GM19372 (cell line): ENCODE measurements at regions not wholly inside any gene's neighbourhood (a gene's known extent, or its start where the extent isn't known, plus 50 kb on each side); places are given as distances from the start of the nearest gene placed in this dataset.

Experiments used
- ATAC-seq: cut with Tn5 transposase; IDR thresholded peaks from one replicate; pipeline ENCODE4 v1.9.1; 2021; ENCODE audit warnings: mild to moderate bottlenecking, low read depth, moderate library complexity; ENCODE audit not compliant: unreplicated experiment

DNA sequence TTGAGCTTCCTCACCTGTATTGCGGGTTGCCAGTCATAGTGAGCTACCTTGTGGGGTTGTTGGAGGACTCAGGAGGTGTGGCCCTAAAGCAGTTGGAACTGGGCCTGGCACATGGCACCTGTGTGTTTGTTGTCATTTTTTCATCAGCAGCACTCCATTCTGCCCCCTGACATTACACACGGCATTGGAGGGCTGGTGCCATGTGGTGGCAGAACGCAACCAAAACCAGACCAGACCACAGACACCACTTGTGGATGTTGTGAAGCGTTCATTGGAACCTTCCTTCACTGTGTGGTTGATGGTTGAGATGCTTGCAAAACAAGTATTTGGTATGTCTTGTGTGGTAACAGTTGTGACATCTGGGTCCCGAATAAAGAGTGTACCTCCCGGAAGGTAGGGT, 113.2 kb upstream of the ERCC6L2 start:
- no peak for ATAC-seq

DNA sequence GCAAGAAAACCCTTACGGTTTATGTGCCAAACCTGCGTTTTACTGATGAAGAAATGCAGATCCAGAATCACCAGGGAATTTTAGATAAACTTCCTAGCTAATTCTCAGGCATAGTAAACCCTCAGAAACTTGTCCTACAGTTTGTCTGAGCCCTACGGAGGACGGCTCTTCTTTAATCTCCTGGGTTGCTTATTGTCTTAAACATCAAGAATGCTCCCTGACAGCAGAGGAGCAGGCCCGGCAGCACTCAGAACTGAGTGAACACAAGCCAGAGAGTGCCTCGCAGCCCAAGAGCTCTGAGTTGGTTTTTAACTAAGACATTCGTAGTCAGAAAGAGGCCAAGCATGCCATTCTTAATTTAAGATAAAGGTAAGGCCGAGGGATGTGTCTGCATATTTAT, 114.7 kb upstream of the ERCC6L2 start:
- no peak for ATAC-seq

DNA sequence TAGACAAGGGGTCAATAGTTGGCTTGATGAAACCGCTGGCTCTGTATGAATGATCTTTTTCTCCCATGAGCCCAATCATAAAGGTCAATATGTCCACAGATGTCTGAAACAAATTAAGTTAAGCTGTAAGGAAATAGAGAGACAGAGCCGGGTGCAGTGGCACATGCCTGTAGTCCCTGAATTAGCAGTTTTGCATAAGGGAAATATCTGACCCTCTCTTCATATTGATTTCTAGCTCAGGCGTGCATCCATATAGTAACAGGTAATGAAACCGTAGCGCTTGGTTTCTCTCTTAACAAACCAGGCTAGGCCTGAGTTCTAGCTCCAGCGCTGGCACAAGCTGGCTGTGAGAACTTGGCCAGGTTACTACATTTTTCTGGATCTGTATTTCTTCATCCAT, 118.1 kb upstream of the ERCC6L2 start:
- no peak for ATAC-seq

- no peak for ATAC-seq
Observed at GRCh38 chr9:95756986-95757385, 118.5 kb upstream of the ERCC6L2 start.

GRCh38 chr9:95756101-95756500, 119.4 kb upstream of the ERCC6L2 start:
- ATAC-seq = no peak

- no peak for ATAC-seq
Observed at GRCh38 chr9:95755421-95755730, 120.1 kb upstream of the ERCC6L2 start.

DNA sequence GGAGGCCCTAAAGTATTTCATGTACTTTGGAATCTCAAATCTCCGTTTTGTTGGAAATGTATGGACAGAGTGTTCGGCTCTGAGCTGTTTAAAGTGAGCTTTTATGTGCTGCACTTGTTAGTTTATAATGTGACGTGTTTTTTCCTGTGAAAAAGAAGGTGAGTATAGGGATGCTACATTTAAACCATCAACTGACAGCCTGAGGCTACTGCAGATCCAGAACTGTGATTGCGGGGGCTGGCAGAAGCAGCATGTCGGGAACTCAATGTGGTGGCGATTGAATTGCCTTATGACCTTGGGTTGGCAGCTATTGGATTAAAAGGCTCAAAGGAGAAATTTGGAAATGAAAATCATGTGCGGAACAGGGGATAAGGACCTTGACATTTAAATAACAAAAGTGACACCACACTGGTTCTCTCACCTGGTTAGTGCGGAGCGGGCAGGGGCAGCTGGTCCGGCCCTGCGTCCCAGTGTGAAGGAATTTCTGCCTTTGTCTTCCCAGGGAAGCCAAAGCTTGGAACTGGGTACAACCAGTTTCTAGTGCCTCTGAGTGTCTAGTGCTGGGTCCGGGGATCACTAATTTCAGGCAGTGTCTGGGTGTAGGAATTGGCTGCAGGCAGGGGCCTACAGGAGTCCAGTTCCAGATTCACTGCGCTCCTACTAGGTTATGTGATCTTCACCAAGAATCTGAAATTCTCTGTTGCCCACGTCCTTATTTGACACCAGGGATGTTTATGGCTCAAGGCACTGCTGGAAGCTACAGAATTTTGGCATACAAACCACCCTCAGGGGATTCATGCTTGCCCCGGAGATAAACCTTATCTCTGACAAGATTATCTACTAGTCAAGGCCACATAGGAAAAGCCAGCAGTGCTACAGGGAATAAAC, 120.7 kb upstream of the ERCC6L2 start:
- ATAC-seq = no peak

DNA sequence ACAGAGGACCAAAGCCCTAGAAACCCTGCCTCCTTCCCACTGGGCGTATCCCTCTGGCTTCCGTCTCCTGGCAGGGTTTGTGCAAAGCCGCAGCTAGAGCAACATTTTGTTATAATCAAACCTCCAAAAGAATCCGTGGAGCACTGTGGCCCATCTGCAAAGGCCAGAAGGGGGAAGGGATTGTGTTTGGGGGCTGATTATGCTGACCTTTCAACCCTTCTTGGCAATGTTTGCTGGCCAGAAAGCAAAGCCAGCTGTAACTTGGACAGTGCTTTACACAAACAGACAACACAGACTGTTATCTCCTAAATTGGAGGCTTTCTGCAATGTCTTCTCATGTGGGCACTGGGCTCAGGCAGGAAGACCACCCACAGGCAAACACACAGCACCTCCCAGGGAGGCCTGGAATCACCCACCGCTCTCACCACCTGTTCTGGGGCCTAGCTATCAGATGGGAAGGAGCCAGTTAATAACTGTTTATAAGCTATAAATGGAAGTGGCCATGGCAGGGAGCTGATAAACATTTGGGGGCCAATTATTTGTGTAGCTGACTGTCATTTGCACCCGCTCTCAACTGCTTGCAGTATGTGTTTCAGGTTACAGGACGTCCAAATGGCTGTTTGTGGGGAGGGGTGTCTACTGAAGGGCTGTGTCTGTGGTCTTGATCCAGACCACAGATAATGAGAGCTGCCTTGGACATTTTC, 121.6 kb upstream of the ERCC6L2 start:
- ATAC-seq = no peak

DNA sequence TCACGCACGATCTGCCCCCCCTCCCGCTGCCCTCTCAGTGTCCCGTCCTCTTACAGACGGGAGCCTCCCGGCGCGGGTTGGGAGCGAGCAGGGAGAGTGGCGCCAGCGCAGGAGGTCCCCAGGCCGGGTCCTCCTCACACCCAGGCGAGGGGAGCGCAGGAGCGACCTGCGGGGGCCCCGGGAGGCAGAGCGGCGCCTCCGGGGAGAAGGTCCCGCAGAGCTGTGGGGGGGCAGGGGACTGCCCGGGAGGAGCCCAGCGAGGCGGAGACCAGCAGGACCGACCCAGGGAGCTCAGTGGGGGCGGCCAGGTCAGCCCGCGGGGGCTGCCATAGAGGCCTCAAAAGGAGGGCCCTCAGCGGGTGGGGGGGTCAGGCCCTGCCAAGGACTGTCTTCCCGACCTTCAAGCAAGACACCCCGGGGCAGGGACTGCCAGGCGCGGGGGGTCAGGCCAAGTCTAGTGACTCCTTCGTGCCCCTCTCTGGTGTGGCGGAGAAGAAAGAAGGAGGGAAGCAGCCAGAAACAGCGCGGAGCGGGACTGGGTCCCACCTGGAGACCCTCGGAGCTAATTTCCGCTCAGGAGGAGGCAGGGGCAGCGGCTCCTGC, 123.3 kb upstream of the ERCC6L2 start:
- ATAC-seq = no peak

DNA sequence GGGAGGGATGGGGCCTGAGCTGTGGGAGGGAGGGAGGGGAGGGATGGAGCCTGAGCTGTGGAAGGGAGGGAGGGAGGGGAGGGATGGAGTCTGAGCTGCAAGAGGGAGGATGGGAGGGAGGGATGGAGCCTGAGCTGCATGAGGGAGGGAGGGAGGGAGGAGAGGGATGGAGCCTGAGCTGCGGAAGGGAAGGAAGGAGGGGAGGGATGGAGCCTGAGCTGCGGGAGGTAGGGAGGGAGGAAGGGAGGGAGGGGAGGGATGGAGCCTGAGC, 124.0 kb upstream of the ERCC6L2 start:
- no peak for ATAC-seq

GRCh38 chr9:95750725-95751519, 124.6 kb upstream of the ERCC6L2 start:
- no peak for ATAC-seq

DNA sequence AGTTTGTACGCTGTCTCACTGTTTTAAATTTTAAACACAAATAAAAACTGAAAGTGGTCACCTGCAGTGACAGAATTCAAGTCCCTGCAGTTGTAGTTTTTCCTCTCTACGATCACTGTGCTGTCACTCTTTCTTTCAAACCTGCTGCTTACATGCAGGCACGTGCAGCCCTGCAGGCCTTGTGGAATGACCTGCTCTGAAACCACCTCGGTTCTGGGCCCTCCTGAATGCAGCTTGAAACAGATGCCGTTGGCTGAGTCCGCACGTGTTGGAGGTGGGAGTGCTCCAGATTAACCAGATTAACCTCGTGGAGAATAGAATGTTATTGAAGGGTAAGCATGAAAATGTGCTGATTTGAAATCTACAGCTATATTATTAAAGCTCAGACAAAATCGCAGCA, 126.0 kb upstream of the ERCC6L2 start:
- ATAC-seq = no peak

DNA sequence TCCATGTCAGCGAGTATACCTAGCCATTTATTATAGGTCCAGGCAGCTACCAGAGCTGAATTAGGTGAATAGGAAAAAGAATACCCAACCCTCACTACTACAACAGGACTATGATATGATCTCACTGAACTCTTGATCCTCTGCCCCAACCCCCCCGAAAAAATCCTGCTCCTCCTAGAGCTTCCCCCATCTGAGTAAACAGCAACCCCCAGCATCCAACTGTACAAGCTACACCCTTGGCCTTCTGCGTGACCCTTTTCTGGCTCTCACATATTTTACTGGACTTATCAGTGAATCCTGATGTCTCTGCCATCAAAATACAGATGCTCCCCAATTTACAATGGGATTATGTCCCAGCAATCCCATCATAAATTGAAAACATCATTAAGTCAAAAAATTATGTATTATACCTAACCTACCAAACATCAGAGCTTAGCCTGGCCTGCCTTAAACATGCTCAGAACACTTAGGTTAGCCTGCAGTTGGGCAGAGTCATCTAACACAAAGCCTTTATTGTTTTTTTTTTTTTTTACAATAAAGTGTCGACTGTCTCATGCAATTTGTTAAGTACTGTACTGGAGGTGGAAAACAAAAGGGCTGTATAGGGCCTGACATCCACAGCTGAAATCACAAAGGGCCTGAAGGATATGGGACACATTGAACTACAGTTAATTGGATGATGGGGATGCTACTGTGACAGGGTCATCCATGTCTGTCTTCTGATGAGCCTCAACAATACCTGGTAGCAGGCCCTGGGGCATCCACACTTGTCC, 128.9 kb upstream of the ERCC6L2 start:
- no peak for ATAC-seq

DNA sequence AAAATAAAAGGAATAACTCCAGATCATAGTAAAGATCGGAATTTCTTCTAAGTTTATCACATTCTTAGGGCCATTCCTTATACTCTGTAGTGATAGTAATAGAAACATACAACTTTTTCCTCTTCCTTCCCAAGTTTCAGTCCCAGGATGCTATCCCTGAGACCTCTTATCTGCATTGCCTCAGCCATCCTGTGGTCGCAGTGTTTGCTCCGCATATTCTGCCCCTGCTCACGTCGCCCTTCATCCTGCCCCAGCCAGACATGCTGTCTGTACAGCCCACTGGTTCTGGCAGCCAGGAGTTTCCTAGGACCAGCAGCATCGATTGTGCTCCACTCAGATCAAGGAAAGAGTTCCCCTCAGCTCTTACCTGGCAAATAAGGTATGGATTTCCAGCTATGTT, 132.7 kb upstream of the ERCC6L2 start:
- no peak for ATAC-seq

DNA sequence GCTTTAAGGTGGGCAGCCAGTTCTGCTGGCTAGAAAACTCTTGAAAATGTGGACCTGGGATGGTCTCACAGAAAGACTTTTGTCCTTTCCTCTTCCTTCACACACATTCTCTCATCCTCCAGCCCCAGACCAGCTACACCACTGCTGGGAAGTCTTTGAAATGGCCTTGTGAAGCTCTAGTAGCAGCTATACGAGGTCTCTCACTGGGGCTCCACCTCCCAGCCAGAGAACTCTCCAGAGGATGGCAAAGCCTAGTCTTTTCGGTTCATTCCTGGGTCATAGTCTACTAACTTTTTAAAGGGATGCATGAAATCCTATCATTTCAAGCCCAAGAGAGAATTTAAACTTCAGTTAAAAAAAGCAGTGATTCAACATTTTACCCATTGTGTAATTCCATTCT, 133.9 kb upstream of the ERCC6L2 start:
- no peak for ATAC-seq

DNA sequence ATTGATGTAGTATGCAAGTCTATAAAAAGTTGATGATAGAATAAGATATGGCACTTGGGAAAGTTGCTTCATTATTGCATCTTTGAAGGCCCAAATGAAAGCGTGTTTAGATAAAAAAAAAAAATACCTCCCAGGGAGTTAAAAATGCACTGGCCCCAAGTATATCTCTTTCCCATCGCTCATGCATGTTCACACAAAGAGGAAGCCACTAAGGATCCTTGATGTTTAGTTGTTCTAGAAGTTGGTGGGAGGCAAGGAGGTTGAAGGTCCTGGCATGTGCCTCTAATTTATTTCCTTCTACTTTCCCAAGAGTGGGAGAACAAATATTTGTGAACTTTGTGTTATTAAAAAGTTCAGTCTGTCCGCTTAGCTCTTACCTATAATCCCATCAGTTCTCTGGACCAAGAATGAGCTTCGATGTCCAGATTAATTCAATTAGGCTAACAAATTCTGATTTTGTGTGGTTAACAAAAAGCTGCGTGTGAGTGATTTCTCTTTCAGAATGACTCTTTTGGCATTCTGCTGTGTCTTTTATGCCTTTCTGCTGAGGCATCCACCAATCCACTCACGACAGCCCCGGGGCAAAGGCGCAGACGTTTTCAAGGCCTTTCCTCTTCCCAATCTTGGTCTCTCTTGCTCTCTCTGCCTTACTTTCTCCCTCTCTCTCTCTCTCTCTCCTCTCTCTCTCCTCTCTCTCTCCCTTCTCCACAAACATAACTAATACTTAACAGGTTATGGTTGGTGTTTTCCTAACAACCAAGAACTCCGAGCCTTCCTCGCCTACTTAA, 135.1 kb upstream of the ERCC6L2 start:
- no peak for ATAC-seq

- no peak for ATAC-seq
Observed at GRCh38 chr9:95738438-95738837, 137.1 kb upstream of the ERCC6L2 start.

DNA sequence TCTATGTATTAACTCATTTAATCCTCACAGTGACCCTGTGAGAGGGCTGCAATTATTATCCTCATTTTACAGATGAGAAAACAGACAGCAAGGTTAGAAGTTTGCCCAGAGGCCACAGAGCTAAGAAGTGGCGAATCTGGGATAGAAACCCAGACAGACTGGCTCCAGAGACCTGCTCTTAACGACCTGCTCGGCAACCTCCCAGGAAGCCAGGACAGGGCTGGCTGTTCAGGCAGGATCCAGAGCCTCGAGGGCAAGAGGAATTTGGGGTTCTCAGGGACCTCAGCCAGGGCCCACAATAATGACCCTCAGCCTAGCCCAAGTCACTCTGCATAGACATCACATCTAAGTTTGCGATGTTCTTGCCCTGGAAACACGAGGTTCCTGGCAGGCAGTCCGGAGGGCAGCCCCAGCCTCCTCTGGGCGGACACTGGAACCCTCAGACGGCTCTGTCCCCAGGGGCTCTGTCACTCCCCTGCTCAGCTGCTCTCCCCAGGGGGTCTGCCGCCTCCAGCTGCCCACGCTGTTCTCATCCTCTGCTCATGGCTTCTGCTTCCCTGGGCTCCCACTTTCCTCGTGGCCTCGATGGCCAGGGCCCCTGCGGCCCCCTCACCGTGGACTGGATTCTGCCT, 138.5 kb upstream of the ERCC6L2 start:
- no peak for ATAC-seq

GRCh38 chr9:95736370-95736769, 139.1 kb upstream of the ERCC6L2 start:
- no peak for ATAC-seq
